Psoas muscle (tissue), 7 donors: ENCODE measurements at regions not wholly inside any gene's neighbourhood (a gene's known extent, or its start where the extent isn't known, plus 50 kb on each side); places are given as distances from the start of the nearest gene placed in this dataset.
A peak's percentile ranks its signal among the peaks of the same experiment; 100 is the strongest.

Experiments used
- ATAC-seq, 4 donors: fragments of 200-7000 bp; cut with Tn5 transposase; one replicate each; pipeline ENCODE4 v1.9.1; 2020; ENCODE audit warnings: moderate library complexity in 3 of 4, mild to moderate bottlenecking in 2 of 4
- DNase-seq, 2 donors: peaks; one replicate each; pipeline ENCODE4 v3.0.0-alpha.2; 2020
- H3K27ac ChIP-seq: fragments of 200-600 bp; one replicate; pipeline ENCODE4 v1.8.0; 2022
- H3K27me3 ChIP-seq, 3 donors: fragments of 200-600 bp in 1 of 3; one replicate each; pipeline versions ENCODE4 v1.6.1 to v1.8.0; 2013 to 2022; ENCODE audit warnings: low read length in 2 of 3, mild to moderate bottlenecking in 2 of 3, moderate library complexity in 1 of 3; ENCODE audit not compliant: insufficient read depth in 3 of 3
- H3K36me3 ChIP-seq, 2 donors: fragments of 200-600 bp in 1 of 2; one replicate each; pipeline versions ENCODE4 v1.6.1 to v1.8.0; 2013 to 2022; ENCODE audit warnings: low read depth in 1 of 2, mild to moderate bottlenecking in 1 of 2, moderate library complexity in 1 of 2; ENCODE audit not compliant: insufficient read depth in 1 of 2
- H3K4me1 ChIP-seq: fragments of 200-600 bp; one replicate; pipeline ENCODE4 v1.8.0; 2022
- H3K4me3 ChIP-seq: fragments of 200-600 bp; one replicate; pipeline ENCODE4 v1.8.0; 2022; ENCODE audit warnings: mild to moderate bottlenecking
- H3K9me3 ChIP-seq: fragments of 200-600 bp; one replicate; pipeline ENCODE4 v1.8.0; 2022
- CTCF ChIP-seq: fragments of 200-600 bp; IDR thresholded peaks from one replicate; pipeline ENCODE4 v1.8.0; 2022; ENCODE audit warnings: antibody characterized with exemption
- WGBS, 3 donors: extraction: QIAGEN DNeasy Blood & Tissue Kit; methylation state at CpG; one replicate each; pipeline versions ENCODE4 v1.1.6 to v1.1.7; 2013; 5-methylcytosine and 5-hydroxymethylcytosine counted together
- intact Hi-C, 2 donors: fragments of 100-400 bp; cut with DNase I; formaldehyde crosslinking; loops; one replicate each; pipeline versions ENCODE4 v1.11.0 to v1.14.2; 2022
- donor health status: healthy with polysubstance abuse.
- donor health status: DM: no; HTN: no; CAD: no; lungs with moderate emphysema.
- donor health status: Bipolar disorder and iron deficiency.
- donor health status: healthy.
- donor health status: DM: yes; HTN: yes; CAD: no.
- donor health status: DM: no; HTN: no; CAD: no.
- donor health status: DM: yes; HTN: yes; CAD: no.

- intact Hi-C loops = no loop called here
- no peak overlapping the region for H3K27ac ChIP-seq
Measured at GRCh38 chr5:38782180-38782835, 63.5 kb upstream of the OSMR start.

GRCh38 chr5:38783011-38783561, 62.7 kb upstream of the OSMR start:
- no peak overlapping the region for H3K4me3 ChIP-seq
- no peaks in the 10 kb centered on the region for H3K36me3 ChIP-seq
- no peaks in the 10 kb centered on the region for H3K27me3 ChIP-seq
- 43 to 54% (median 52%) methylated on average over 2 of the region's 2 CpGs for WGBS, 3 donors
- H3K4me1 ChIP-seq = peaks cover 5% of the 10 kb centered on the region
- no peak overlapping the region for H3K27ac ChIP-seq
- DNase-seq (no peak), ATAC-seq (peak; percentile 77 to 85 (median 82))
- H3K9me3 ChIP-seq = no peaks in the 10 kb centered on the region
- TF ChIP-seq CTCF = peak; percentile 7
- intact Hi-C loops = no loop called here

More at GRCh38 chr5:38782180-38782835, 63.5 kb upstream of the OSMR start:
- TF ChIP-seq CTCF = no peak
- ATAC-seq = no peak
- WGBS, 3 donors = 85 to 100% (median 86%) methylated on average over 1 of the region's 1 CpG
- Histone ChIP-seq H3K9me3 (no peaks in the 10 kb centered on the region), H3K4me3 (no peak overlapping the region), H3K4me1 (peaks cover 5% of the 10 kb centered on the region), H3K36me3 (no peaks in the 10 kb centered on the region), H3K27me3 (no peaks in the 10 kb centered on the region)
- no peak for DNase-seq

GRCh38 chr5:38789134-38789533, 56.7 kb upstream of the OSMR start:
- WGBS, 3 donors = 90 to 100% (median 100%) methylated on average over 2 of the region's 2 CpGs

GRCh38 chr5:38789777-38790176, 56.0 kb upstream of the OSMR start:
- ATAC-seq (no peak), DNase-seq (no peak)
- intact Hi-C loops = no loop called here
- Histone ChIP-seq H3K27me3 (peaks cover 0 to 3% (median 0%) of the 10 kb centered on the region in 3 donors), H3K27ac (no peak overlapping the region), H3K9me3 (no peaks in the 10 kb centered on the region), H3K4me3 (no peak overlapping the region), H3K4me1 (no peaks in the 10 kb centered on the region), H3K36me3 (no peaks in the 10 kb centered on the region)
- 88 to 91% (median 89%) methylated on average over 2 of the region's 2 CpGs for WGBS, 3 donors
- no peak for TF ChIP-seq CTCF

More at GRCh38 chr5:38789134-38789533, 56.7 kb upstream of the OSMR start:
- peaks cover 0 to 3% (median 0%) of the 10 kb centered on the region in 3 donors for H3K27me3 ChIP-seq
- H3K27ac ChIP-seq = no peak overlapping the region
- H3K4me3 ChIP-seq = no peak overlapping the region
- H3K9me3 ChIP-seq = no peaks in the 10 kb centered on the region
- no peak for TF ChIP-seq CTCF
- no peaks in the 10 kb centered on the region for H3K36me3 ChIP-seq
- DNase-seq (no peak), ATAC-seq (no peak)
- intact Hi-C loops = no loop called here
- H3K4me1 ChIP-seq = no peaks in the 10 kb centered on the region

GRCh38 chr5:38790268-38790667, 55.5 kb upstream of the OSMR start:
- TF ChIP-seq CTCF = no peak
- no peaks in the 10 kb centered on the region for H3K36me3 ChIP-seq
- no peak for DNase-seq
- 97 to 100% (median 100%) methylated on average over 1 of the region's 1 CpG for WGBS, 3 donors
- no peak overlapping the region for H3K27ac ChIP-seq
- H3K27me3 ChIP-seq = peaks cover 0 to 3% (median 0%) of the 10 kb centered on the region in 3 donors
- peaks cover 2% of the 10 kb centered on the region for H3K4me1 ChIP-seq
- H3K4me3 ChIP-seq = no peak overlapping the region
- no peaks in the 10 kb centered on the region for H3K9me3 ChIP-seq
- ATAC-seq = no peak
- intact Hi-C loops = no loop called here
